ENCODE measurements at regions not wholly inside any gene's neighbourhood (a gene's known extent, or its start where the extent isn't known, plus 50 kb on each side); places are given as distances from the start of the nearest gene placed in this dataset.

- no peak for DNase-seq (ENCODE audit: low spot score)
Observed at GRCh38 chr1:183711165-183711682, 58.1 kb upstream of the APOBEC4 start.

- DNase-seq (ENCODE audit: low spot score) = no peak
Observed at GRCh38 chr1:183710734-183711133, 57.6 kb upstream of the APOBEC4 start.

GRCh38 chr1:183710333-183710732 lies 57.2 kb upstream of the APOBEC4 start:
- no peak for DNase-seq (ENCODE audit: low spot score)

- no peak for DNase-seq (ENCODE audit: low spot score)
Observed at GRCh38 chr1:183704131-183704530, 51.0 kb upstream of the APOBEC4 start.
